ENCODE measurements at regions not wholly inside any gene's neighbourhood (a gene's known extent, or its start where the extent isn't known, plus 50 kb on each side); places are given as distances from the start of the nearest gene placed in this dataset.

DNA sequence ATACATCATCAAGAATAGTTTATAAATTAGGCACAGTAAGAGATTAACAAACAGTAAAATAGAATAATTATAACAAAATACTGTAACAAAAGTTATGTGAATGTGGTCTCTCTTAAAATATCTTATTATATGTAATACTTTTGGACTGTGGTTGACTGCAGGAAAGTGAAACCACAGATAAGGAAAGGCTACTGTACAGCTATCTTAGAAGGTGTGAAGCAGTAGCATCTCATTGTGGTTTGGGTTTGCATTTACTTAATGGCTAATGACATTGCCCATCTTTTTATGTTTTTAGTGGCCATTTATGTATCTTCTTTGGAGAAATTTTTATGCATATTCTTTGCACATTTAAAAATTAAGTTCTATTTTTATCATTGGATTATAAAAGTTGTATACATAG lies 296.4 kb upstream of the MAGI2 start:
- TF ChIP-seq TAF1 (IDR thresholded peaks at IDR 0.05; ENCODE audit: low read depth) (no peak), TEAD4 (IDR thresholded peaks at IDR 0.05) (no peak), EGR1 (IDR thresholded peaks at IDR 0.05) (no peak), CREB1 (IDR thresholded peaks at IDR 0.05; ENCODE audit: low read depth) (no peak), YY1 (IDR thresholded peaks at IDR 0.05; ENCODE audit: low read depth) (no peak)
- TF ChIP-seq, protein P1, sequence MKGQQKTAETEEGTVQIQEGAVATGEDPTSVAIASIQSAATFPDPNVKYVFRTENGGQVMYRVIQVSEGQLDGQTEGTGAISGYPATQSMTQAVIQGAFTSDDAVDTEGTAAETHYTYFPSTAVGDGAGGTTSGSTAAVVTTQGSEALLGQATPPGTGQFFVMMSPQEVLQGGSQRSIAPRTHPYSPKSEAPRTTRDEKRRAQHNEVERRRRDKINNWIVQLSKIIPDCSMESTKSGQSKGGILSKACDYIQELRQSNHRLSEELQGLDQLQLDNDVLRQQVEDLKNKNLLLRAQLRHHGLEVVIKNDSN (IDR thresholded peaks at IDR 0.05), result no peak
- TF ChIP-seq, protein P2, sequence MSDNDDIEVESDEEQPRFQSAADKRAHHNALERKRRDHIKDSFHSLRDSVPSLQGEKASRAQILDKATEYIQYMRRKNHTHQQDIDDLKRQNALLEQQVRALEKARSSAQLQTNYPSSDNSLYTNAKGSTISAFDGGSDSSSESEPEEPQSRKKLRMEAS (IDR thresholded peaks at IDR 0.05), result no peak

Data from Ishikawa (cell line).